Stimulated activated CD8-positive, alpha-beta memory T cell treated with anti-CD3 and anti-CD28 coated beads, Interleukin-12 subunit alpha, Interleukin-12 subunit beta, amount 100 ng/mL, for 24 hours (primary cell): ENCODE measurements at regions not wholly inside any gene's neighbourhood (a gene's known extent, or its start where the extent isn't known, plus 50 kb on each side); places are given as distances from the start of the nearest gene placed in this dataset.

Experiments
- DNase-seq: peaks from one replicate; pipeline ENCODE4 v3.0.0-alpha.2; 2020; ENCODE audit errors: extremely low read depth

GRCh38 chr7:21029006-21029405, 242.3 kb upstream of the SP8 start:
- DNase-seq: no peak

- no peak for DNase-seq
Measured at GRCh38 chr7:21030237-21030871, 243.7 kb upstream of the SP8 start.

- no peak for DNase-seq
Measured at GRCh38 chr7:21041252-21041651, 254.6 kb upstream of the SP8 start.

DNA sequence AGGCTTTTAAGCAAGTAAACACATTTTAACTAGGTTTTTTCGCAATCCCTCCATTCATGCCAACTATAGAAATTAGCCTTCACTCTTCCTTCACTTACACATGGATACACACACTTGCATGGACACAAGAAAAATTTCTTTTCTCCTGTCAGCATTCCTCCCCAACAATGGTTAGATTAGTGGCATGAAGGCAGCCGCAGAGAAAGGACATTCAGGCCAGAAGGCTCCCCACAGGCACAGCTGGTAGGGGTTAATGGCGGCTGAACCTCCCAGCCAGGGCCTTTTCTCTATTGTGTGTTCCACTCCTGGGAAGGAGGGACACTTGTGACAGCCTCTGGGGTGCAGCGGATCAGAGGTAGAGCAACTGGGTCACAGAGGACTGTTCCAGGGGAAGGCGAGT, 255.0 kb upstream of the SP8 start:
- no peak for DNase-seq

DNA sequence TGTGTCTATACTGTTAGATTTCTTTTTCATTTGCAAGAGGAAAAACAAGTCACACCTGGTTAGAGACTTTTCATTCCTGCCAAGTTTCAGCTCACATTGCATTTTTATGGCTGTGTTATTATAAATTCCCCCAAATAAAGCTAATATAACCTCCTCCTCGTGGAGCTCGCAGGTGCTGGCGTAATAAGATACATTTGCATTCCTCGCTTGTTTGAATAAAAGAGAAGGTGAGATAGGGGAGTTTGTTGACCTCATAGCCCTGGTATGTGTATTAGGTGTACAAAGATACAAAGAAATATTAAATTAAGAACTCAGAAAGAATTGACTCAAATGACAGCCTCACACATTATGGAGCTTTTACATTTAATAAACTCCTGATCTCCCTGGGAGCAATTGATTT, 257.7 kb upstream of the SP8 start:
- no peak for DNase-seq

DNA sequence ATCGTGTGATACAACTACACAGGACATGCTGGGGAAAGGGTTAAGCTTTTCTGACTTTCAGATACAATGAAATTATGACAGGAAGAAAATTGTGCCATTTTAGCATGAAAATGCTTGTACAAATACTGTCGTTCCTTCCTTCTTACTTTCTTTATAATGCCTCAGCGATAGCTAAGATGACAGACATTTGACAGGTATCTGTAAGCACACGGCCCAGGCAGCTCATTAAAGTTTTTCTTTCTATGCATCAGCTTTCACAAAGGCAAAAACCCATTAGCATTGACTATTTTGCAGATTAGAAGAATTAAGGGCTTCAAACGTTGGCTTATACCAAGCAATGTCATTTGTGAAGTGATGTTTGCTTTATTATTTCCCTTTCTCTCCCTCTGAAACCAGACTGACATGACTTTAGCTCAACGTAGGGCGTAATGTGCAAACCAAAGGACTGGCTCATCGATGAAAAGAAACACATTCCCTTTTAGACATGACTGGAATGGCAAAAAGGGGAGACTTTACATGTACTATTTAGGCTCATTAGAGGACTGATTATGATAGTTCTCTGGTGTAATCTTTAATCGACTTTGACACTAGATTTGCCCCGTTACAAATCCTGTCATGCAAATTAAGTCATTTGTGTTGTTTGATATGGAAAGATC, 258.4 kb upstream of the SP8 start:
- no peak for DNase-seq

GRCh38 chr7:21051865-21052264, 265.2 kb upstream of the SP8 start:
- DNase-seq: no peak

GRCh38 chr7:21054427-21055112, 267.9 kb upstream of the SP8 start:
- no peak for DNase-seq

- no peak for DNase-seq
Measured at GRCh38 chr7:21059069-21059468, 272.4 kb upstream of the SP8 start.

DNA sequence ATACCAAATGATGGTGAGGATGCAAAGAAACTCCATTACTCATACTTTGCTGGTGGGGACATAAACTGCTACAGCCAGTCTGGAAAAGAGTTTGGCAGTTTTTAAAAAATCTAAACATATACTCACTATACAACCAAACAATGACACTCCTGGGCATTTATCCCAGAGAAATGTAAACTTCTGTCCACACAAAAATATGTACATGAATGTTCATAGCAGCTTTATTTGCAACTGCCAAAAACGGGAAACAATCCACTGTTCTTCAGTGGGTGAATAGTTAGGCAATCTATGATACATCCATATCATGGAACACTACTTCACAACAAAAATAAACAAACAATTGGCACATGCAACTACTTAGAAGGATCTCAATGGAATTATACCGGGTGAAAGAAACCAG, 276.4 kb upstream of the SP8 start:
- no peak for DNase-seq

GRCh38 chr7:21064698-21065648, 278.3 kb upstream of the SP8 start:
- no peak for DNase-seq

DNA sequence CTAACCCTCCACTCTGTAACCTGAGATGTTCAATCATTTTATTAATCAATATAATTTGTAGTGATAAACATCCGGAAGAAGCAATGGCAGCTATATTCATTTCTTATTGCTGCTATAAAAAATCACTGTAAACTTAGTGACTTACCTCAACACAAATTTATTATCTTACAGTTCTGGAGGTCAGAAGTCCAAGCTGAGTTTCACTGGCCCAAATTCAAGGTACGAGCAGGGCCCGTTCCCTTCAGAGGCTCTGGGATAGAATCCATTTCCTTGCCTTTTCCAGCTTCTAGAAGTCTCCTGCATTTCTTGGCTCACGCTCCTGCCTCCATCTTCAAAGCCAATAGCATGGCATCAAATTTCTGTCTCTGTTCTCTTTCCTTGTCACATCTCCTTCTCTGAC, 279.5 kb upstream of the SP8 start:
- DNase-seq: no peak

- no peak for DNase-seq
Measured at GRCh38 chr7:21067216-21067615, 280.5 kb upstream of the SP8 start.

GRCh38 chr7:21070571-21071090, 283.9 kb upstream of the SP8 start:
- DNase-seq: no peak

DNA sequence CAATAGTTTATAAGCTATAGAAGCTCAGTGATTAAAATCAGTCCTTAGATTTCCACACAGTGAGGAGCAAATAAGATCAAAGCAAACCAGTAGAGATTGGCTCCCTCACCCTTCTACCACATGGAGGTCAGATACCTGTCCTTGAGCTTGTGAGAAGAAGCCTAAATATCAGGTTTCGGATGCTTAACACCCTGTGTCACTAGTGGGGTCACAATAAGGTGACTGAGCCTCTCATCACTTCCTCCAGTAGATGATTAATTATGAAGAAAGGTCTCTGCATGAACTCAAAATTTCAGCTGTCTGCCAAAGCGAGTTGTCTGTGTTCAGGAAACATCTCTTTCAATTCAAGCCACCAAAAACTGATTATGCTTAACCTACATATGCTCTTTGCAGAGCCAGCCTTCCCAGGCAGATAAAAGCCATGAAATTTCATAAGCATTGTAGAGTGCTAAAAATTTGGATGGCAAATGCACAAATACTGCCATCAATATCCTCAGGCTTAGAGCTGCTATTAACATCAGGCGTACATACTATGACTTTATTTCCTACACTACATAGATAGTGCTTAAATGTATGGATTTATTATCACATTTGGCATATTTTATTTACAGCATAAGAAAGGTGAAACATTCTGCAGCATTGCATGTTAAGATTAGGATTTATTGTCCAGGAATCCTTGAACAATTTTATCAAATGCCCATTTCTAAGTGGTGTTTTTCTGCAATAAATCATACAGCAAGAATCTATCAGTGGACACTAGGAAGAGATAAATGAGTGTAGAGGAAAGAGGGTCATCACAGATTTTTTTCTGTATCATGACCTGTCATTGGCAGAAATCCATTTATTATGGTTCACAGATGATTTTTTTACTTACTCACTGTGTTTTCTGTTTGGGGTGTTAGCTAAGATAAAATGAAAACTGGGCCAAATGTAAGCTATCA, 285.1 kb upstream of the SP8 start:
- DNase-seq: no peak

DNA sequence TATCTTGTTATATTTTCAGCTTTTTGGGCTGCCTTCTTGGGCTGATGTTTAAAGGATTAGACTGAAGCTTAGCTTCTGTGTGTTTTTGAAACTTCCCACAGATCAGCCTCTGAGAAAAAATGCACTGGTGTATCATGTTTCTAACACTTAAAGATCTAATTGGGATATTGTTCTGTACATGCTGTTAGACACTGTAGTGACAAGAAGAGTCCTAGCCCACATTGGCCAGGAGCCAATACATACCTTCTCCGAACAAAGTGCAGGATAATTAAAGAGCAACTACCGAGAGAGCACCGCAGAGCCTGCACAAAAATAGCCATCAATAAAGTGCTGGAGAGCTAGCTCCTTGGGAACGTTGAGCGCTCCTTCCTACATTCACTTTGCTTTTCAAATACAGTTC, 289.4 kb upstream of the SP8 start:
- DNase-seq: no peak

DNA sequence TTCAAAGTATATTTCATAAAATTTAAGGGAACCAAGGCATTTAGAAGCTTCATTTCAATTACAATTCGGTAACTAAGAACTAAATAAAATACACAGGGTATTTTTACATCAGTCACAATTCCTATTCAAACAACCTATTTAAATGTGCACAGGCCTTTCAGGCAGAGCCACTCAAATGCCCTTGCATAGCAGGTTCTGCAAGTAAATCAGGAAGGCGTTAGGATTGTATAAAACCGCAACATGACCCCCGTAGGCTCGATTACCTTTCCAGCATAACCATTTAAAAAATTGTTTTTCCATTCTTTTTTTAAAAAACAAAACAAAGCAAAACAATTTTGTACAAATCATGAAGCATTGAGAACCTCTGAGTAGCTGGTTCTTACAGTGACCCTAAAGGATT, 289.9 kb upstream of the SP8 start:
- DNase-seq: no peak

- no peak for DNase-seq
Measured at GRCh38 chr7:21077602-21078001, 290.9 kb upstream of the SP8 start.

GRCh38 chr7:21084286-21084685, 297.6 kb upstream of the SP8 start:
- DNase-seq: no peak

DNA sequence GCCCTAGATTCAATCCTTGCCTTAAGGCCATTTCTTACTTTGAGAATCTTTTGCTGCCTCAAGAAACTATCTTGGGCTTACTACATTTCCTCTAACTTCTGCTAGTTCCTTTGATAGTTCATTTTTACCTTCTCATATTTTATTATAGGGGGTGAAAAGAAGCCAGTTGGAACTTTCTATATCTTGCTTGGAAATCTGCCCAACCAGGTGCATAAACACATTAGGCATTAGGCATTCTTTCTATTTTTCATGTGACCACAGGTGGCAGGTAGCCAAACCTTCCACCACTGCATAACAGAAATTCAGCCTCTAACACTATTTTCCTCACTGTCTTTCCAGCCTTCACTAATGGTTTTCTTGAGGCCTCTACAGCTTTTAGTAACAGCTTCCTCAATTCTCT, 300.0 kb upstream of the SP8 start:
- no peak for DNase-seq

DNA sequence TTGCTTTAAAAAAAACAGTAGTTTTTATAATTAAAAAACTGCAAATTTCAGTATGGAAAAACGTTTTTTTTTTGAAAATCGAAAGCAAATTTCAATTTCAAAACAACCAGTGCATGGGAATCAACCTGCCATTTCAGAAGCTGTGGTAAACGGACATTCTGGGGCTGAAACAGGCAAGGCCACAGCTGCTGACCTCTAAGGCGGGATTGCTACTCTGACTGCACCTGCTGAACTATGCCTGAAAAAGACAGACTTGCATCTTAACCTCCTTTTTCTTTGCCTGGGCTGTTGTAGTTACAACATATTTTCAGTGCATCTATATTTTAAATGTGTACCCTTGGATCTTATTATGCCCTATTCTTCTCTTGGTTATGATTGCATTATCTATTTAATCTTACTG, 303.0 kb upstream of the SP8 start:
- DNase-seq: no peak
